MM.1S (cell line): ENCODE measurements at regions not wholly inside any gene's neighbourhood (a gene's known extent, or its start where the extent isn't known, plus 50 kb on each side); places are given as distances from the start of the nearest gene placed in this dataset.

Source experiments
- DNase-seq: peaks from one replicate; pipeline ENCODE4 v3.0.0-alpha.2; 2015
- H2AFZ ChIP-seq: fragments of 300-600 bp; sonication (generic); 2 replicates; pipeline ENCODE4 v1.6.0; 2016; ENCODE audit warnings: antibody characterized with exemption, low read length
- H3F3A ChIP-seq: fragments of 300-600 bp; sonication (generic); 2 replicates; pipeline ENCODE4 v1.6.1; 2016; ENCODE audit warnings: mild to moderate bottlenecking, antibody characterized with exemption, low read length, moderate library complexity, mixed read lengths; ENCODE audit not compliant: insufficient read depth
- H3K27ac ChIP-seq: fragments of 300-600 bp; sonication (generic); 2 replicates; pipeline ENCODE4 v1.5.1; 2016; ENCODE audit warnings: mild to moderate bottlenecking, low read length
- H3K27me3 ChIP-seq: fragments of 300-600 bp; sonication (generic); replicated peaks from 2 replicates; pipeline ENCODE4 v1.6.0; 2016; ENCODE audit warnings: low read length; ENCODE audit not compliant: insufficient read depth
- H3K36me3 ChIP-seq: fragments of 300-600 bp; sonication (generic); replicated peaks from 2 replicates; pipeline ENCODE4 v1.6.1; 2016; ENCODE audit warnings: mild to moderate bottlenecking, low read length, mixed read lengths; ENCODE audit not compliant: insufficient read depth
- H3K4me1 ChIP-seq: fragments of 300-600 bp; sonication (generic); 2 replicates; pipeline ENCODE4 v1.6.1; 2016; ENCODE audit warnings: low read length, mixed read lengths
- H3K4me2 ChIP-seq: fragments of 300-600 bp; sonication (generic); 2 replicates; pipeline ENCODE4 v1.6.0; 2016; ENCODE audit warnings: low read depth, low read length
- H3K4me3 ChIP-seq: fragments of 300-600 bp; sonication (generic); 2 replicates; pipeline ENCODE4 v1.5.1; 2016; ENCODE audit warnings: low read length, mixed read lengths
- H3K79me2 ChIP-seq: fragments of 300-600 bp; sonication (generic); 2 replicates; pipeline ENCODE4 v1.6.1; 2016; ENCODE audit warnings: mixed run types, low read length, mixed read lengths
- H3K9ac ChIP-seq: fragments of 300-600 bp; sonication (generic); 2 replicates; pipeline ENCODE4 v1.6.1; 2016; ENCODE audit warnings: low read length, mixed read lengths
- H3K9me2 ChIP-seq: fragments of 300-600 bp; sonication (generic); replicated peaks from 2 replicates; pipeline ENCODE4 v1.6.1; 2016; ENCODE audit warnings: mild to moderate bottlenecking, low read length, mixed read lengths; ENCODE audit not compliant: insufficient read depth
- H3K9me3 ChIP-seq: fragments of 300-600 bp; sonication (generic); replicated peaks from 2 replicates; pipeline ENCODE4 v1.6.1; 2016; ENCODE audit warnings: mild to moderate bottlenecking, low read length, mixed read lengths; ENCODE audit not compliant: insufficient read depth
- H4K20me1 ChIP-seq: fragments of 300-600 bp; sonication (generic); 2 replicates; pipeline ENCODE4 v1.6.1; 2016; ENCODE audit warnings: mild to moderate bottlenecking, low read length, moderate library complexity, mixed read lengths; ENCODE audit not compliant: insufficient read depth
- EZH2 ChIP-seq: fragments of 300-600 bp; sonication (generic); optimal IDR thresholded peaks from 2 replicates; pipeline ENCODE3; 2017; ENCODE audit warnings: low read depth, mild to moderate bottlenecking, antibody characterized with exemption, low read length, mixed read lengths
- EZH2phosphoT487 ChIP-seq: fragments of 300-600 bp; sonication (generic); IDR thresholded peaks from 2 replicates; pipeline ENCODE4 v1.6.1; 2018; ENCODE audit warnings: antibody characterized with exemption, low read length
- TF ChIP-seq, protein P1 (sequence below): fragments of 300-600 bp; sonication (generic); IDR thresholded peaks from 2 replicates; pipeline ENCODE4 v1.5.1; 2016; ENCODE audit warnings: antibody characterized with exemption, low read length, mixed read lengths

GRCh38 chr20:40491009-40491590 lies 197.9 kb downstream of the MAFB start:
- TF ChIP-seq EZH2 (no peak), EZH2phosphoT487 (no peak)
- TF ChIP-seq, protein P1, sequence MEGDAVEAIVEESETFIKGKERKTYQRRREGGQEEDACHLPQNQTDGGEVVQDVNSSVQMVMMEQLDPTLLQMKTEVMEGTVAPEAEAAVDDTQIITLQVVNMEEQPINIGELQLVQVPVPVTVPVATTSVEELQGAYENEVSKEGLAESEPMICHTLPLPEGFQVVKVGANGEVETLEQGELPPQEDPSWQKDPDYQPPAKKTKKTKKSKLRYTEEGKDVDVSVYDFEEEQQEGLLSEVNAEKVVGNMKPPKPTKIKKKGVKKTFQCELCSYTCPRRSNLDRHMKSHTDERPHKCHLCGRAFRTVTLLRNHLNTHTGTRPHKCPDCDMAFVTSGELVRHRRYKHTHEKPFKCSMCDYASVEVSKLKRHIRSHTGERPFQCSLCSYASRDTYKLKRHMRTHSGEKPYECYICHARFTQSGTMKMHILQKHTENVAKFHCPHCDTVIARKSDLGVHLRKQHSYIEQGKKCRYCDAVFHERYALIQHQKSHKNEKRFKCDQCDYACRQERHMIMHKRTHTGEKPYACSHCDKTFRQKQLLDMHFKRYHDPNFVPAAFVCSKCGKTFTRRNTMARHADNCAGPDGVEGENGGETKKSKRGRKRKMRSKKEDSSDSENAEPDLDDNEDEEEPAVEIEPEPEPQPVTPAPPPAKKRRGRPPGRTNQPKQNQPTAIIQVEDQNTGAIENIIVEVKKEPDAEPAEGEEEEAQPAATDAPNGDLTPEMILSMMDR = no peak
- H3K79me2 ChIP-seq = no peaks in the 10 kb centered on the region

GRCh38 chr20:40489886-40490285 lies 199.2 kb downstream of the MAFB start:
- Histone ChIP-seq H3K4me2 (no peak overlapping the region), H4K20me1 (no peaks in the 10 kb centered on the region), H3K79me2 (no peaks in the 10 kb centered on the region), H3K27ac (no peak overlapping the region), H3K9me2 (no peaks in the 10 kb centered on the region), H3K9me3 (no peaks in the 10 kb centered on the region), H3K9ac (no peak overlapping the region), H3F3A (no peaks in the 10 kb centered on the region), H3K4me3 (no peak overlapping the region), H2AFZ (no peak overlapping the region), H3K36me3 (no peaks in the 10 kb centered on the region), H3K4me1 (no peaks in the 10 kb centered on the region), H3K27me3 (no peaks in the 10 kb centered on the region)
- no peak for TF ChIP-seq EZH2
- no peak for TF ChIP-seq EZH2phosphoT487
- TF ChIP-seq, protein P1 = no peak
- no peak for DNase-seq

More at GRCh38 chr20:40491009-40491590, 197.9 kb downstream of the MAFB start:
- Histone ChIP-seq H3K27ac (no peak overlapping the region), H3K27me3 (no peaks in the 10 kb centered on the region), H4K20me1 (no peaks in the 10 kb centered on the region), H3K9ac (no peak overlapping the region), H3F3A (no peaks in the 10 kb centered on the region), H3K4me1 (no peaks in the 10 kb centered on the region), H3K9me3 (no peaks in the 10 kb centered on the region), H2AFZ (no peak overlapping the region), H3K4me3 (no peak overlapping the region), H3K36me3 (no peaks in the 10 kb centered on the region), H3K9me2 (no peaks in the 10 kb centered on the region), H3K4me2 (no peak overlapping the region)
- DNase-seq = no peak

DNA sequence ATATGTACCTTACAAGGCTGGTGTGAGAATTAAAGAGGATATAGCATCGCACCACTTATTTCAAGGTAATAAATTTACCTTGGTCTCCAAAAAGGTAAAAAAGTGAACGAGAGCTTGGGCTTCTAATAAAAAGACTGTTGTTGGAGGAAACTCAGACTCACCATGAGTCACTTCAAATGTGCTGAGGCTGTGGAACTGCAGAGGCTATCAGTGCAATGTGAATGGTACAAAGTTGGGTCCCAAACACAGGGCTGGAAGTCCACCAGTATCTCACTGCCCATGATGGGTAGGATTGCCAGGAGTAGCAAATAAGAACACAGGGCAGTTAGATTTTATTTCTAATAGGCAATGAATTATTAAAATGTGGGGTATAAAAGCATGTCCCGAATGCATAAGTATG lies 200.6 kb downstream of the MAFB start:
- TF ChIP-seq, protein P1 = no peak
- TF ChIP-seq EZH2phosphoT487 (no peak), EZH2 (no peak)
- no peak for DNase-seq
- Histone ChIP-seq H3K9me3 (no peaks in the 10 kb centered on the region), H3K4me1 (no peaks in the 10 kb centered on the region), H3K27me3 (no peaks in the 10 kb centered on the region), H3K4me2 (no peak overlapping the region), H3K36me3 (no peaks in the 10 kb centered on the region), H3F3A (no peaks in the 10 kb centered on the region), H3K27ac (no peak overlapping the region), H3K9me2 (no peaks in the 10 kb centered on the region), H3K9ac (no peak overlapping the region), H3K79me2 (no peaks in the 10 kb centered on the region), H4K20me1 (no peaks in the 10 kb centered on the region), H3K4me3 (no peak overlapping the region), H2AFZ (no peak overlapping the region)
